OCI-LY3 (cell line): ENCODE measurements at regions not wholly inside any gene's neighbourhood (a gene's known extent, or its start where the extent isn't known, plus 50 kb on each side); places are given as distances from the start of the nearest gene placed in this dataset.

Experiments used
- EZH2phosphoT487 ChIP-seq: fragments of 200-600 bp; shearing (Covaris generic); IDR thresholded peaks from 2 replicates; pipeline ENCODE4 v1.6.1; 2018; ENCODE audit warnings: antibody characterized with exemption, mixed run types, low read depth
- TF ChIP-seq, protein P1 (sequence below): fragments of 200-600, 300-600 bp; sonication (generic); IDR thresholded peaks from 2 replicates; pipeline ENCODE4 v1.5.1; 2014; ENCODE audit warnings: antibody characterized with exemption, low read length, low read depth

DNA sequence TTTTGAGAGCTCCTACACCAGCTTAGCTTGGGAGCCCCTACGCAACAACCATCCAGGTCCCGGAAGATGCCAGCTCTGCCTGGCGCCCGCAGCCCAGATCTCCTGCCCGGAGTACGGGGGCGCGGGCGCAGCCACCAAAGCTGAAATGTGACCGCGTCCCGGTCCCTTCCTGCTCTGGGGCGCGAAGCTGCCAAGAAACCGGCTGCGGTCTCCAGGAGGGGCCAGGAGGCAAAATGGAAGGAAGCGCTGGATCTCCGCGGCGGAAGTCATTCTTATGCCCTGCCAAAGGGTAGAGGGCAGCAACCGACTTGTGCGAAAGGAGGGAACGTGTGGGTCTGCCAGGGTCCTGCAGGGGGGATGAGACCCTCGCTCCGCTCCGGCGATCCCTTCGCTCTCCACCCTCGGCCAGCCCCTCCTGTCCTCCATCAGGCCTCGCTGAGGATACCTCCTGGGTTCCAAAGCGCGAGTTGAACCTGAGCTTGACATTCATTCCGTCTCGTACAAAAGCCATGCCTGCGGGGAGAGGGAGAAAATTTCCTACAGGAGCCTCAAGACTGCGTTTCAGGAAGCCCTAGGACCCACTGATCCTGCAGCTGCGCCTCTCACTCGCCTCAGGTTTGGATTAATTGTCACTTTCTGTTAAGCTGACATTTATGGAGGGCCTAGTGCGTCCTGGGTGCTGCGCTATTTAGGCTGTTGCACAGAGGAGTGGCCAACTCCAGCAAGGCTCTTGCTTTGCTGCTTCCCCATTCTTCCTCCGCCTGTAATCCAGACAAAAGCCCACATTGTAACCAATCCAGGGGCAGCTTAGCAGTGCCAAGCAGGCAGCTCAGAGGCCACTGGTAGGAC lies 98.3 kb upstream of the VGLL3 start:
- TF ChIP-seq, protein P1, sequence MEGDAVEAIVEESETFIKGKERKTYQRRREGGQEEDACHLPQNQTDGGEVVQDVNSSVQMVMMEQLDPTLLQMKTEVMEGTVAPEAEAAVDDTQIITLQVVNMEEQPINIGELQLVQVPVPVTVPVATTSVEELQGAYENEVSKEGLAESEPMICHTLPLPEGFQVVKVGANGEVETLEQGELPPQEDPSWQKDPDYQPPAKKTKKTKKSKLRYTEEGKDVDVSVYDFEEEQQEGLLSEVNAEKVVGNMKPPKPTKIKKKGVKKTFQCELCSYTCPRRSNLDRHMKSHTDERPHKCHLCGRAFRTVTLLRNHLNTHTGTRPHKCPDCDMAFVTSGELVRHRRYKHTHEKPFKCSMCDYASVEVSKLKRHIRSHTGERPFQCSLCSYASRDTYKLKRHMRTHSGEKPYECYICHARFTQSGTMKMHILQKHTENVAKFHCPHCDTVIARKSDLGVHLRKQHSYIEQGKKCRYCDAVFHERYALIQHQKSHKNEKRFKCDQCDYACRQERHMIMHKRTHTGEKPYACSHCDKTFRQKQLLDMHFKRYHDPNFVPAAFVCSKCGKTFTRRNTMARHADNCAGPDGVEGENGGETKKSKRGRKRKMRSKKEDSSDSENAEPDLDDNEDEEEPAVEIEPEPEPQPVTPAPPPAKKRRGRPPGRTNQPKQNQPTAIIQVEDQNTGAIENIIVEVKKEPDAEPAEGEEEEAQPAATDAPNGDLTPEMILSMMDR: no peak
- TF ChIP-seq EZH2phosphoT487: no peak
